HG03045 (cell line): ENCODE measurements at regions not wholly inside any gene's neighbourhood (a gene's known extent, or its start where the extent isn't known, plus 50 kb on each side); places are given as distances from the start of the nearest gene placed in this dataset.

Source experiments
- ATAC-seq: cut with Tn5 transposase; IDR thresholded peaks from one replicate; pipeline ENCODE4 v1.9.1; 2021; ENCODE audit warnings: mild to moderate bottlenecking, moderate library complexity; ENCODE audit not compliant: unreplicated experiment

DNA sequence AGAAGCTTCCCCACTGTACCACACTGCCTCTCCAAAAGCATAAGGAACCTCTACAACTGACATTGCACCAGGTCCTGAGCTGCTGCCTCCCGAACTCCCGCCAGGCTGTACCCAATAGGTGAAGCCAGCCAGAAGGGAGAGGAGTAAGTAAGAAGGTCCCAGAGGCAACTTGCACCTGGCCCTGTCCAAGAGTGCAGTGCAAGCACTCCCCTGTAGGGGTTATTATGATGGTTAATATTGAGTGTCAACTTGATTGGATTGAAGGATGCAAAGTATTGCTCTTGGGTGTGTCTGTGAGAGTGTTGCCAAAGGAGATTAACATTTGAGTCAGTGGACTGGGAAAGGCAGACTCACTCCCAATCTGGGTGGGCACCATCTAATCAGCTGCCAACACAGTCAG, 879.3 kb upstream of the SLIT2 start:
- no peak for ATAC-seq

DNA sequence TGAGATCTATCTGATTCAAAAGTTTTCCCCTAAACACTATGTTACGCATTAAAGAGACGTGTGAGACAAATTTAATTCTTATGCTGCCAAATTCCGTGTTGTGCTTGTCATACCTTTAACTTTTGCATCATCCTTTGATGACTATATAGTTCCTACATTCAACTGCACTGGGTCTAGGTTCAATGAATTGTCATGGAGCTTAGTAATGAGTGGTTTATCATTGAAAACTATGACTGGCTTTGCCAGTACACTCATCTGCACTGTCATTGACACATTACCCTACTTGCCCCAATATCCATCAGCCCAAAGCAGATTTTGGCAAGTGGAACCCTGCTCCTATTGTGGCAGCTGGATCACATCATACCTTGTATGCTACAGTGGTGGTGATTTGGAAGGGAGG, 882.9 kb upstream of the SLIT2 start:
- ATAC-seq = no peak

DNA sequence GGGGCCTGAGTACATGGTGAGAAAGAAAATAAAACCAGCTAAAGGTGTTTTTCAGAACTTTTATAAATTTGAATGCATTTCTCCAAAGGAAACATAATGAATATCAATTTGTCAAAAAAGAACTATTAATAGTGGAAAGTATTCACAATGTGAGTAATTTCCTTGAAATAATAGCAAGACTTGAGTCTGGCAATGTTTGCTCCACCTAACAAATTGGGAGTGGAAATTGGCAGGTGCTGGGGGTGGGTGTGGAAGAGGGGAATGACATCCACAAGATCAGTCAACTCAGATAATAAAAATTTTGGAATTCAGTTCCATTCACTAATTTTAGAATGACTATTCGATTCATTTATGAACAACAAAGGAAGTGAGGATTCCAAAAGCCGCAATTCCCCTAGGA, 884.8 kb upstream of the SLIT2 start:
- ATAC-seq = no peak

DNA sequence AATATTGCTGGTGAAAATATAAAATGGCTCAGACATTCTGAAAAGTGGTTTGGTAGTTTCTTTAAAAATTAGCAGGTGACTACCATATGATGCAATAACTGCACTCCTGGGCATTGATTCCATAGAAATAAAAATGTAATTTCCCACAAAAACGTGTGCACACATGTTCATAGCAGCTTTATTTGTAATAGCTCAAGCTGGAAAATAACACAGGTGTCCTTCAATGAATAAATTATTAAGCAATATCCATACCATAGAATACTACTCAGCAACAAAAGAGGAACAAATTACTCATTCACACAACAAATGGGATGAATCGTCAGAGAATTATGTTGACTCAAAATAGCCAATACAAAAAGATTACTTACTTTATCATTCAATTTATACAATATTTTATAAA, 893.7 kb upstream of the SLIT2 start:
- ATAC-seq = no peak

DNA sequence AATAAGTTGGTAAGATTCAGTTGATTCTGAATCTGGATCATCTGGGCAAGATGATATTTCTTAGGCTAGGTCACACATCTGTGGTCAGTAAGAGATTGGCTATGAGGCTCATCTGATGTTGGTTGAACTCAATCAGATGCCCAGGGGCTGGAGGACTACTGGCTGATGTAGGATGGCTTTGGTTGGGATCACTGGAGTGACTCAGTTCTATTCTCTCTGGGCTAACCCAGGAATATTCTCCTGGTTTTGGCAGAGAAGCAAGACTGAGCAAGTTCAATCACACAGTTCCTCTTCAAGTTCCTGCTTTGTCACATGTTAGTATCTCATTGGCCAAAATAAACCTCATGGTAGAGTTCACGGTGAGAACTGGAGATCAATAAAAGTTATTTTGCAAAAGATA, 902.3 kb upstream of the SLIT2 start:
- ATAC-seq = no peak

DNA sequence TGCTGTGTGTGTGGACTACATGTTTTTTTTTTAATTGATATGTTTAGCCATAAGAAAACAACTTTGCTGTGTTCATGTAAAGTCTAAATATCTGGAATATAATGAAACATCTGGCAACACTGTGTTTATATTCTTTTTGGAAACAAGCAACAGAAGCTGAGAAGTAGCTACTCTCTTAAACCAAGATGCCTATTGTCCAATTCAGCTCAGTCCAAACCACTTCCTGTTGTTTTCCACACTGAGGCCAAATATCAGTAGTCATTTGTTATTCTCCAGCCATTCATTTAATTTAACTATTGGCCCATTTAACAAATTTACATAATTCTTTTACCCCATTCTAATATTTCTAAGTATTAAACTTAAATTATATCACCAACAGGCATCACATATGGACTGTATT, 903.0 kb upstream of the SLIT2 start:
- ATAC-seq = no peak

DNA sequence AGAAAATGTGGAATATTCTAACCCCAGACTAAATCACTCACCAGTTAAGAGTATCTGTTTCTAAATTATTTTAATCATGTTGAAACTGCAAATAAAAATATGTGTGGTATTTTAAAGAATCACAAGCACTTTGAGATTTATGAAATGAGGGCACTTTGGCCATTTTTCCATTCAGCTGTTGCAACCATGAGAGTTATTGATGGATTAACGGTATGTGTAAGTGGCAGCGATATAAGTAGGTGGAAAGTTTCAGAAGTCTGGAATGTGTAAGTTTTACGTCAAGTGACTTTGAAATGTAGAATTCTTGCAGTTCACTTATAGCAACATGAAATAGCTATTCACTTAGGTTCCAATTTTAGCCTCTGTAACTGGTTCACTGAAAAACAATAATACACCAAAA, 905.1 kb upstream of the SLIT2 start:
- no peak for ATAC-seq

DNA sequence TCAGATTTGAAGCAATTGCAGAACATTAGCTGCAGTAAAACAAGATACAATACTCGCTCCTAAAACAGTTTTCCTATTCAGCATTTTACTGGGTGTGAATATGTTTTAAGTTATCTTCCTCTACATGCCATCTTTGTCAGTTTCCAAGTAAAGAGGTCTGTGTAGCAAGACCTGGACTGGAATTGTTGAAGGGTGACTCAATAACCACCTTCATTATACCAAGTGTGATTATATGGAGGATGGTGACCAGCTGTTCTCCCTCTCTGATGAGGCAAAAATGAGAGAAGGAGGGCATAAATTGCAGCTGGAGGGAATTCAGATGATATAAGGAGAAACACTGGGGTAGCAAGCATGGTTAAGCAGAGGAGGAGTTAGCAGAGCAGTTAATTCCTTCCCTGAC, 922.1 kb upstream of the SLIT2 start:
- no peak for ATAC-seq

DNA sequence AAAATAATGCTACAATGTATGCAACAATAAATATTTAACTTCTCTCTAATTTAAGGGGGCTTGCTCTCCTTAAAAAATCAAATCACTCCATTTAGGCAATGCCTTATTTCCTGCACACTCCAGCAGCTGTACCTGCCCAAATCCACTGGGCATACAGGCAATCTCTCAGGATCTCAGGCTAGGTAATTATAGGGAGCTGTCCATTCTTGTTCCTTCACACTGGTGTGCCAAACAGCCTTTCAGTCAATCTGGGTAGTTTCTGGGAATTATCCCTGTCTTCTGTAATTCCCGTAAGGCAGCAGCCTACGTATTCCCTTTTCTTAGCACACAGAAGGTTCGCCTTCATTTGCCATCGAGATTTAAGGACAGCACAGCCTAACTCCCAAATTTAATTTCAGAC, 922.6 kb upstream of the SLIT2 start:
- ATAC-seq = no peak

DNA sequence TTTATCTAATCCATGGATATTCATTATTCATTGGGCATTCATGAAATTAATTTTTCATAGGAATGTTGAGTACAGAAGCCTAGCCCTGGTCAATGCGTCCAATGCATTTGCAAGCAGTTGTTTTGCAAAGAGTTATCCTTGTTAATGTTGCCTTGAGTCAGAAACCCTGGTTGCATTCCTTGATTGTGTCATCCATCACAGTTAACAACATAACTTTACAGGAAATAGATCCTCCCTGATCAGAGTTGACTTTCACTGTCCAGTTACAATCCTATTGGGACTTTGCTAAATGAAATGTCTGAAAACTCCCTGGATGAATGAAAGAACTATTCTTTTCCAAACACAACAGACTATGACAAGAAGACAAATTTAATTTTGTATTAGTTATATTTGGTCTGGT, 924.3 kb upstream of the SLIT2 start:
- ATAC-seq = no peak

DNA sequence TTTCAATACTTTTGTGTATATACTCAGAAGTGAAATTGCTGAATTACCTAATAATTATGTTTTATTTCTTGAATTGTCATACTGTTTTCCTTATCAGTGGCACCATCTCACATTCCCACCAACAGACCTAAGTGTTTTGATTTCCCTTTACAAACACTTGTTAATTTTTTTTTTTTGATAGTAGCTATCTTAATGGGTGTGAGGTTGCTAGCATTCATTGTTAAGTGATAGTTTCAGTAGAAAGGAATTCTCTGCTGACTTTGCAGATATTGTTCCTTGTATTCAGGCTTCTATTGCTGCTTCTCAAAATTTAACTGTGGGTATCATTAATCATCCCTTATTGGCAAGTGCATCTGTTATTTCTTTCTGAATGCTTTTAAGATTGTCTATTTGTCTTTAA, 927.5 kb upstream of the SLIT2 start:
- ATAC-seq = no peak

DNA sequence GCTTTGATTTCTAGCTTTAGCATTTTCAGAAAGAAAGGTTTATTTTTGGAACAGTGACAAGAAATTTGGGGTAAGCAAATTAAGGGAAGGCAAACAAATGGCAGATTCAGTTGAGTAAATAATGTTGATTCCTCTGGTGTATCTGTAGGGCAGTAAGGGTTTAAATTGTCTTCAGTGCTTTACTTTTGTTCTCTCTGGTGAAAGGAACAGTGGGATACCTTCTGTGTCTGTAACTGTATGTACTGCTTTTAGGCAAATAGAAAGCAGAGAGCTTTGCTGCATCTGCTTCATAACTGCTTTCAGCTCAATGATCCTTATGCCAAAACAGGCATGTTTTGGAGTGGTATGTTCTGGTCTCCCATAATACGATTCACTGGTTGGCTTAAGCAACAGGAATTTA, 932.1 kb upstream of the SLIT2 start:
- ATAC-seq = no peak

DNA sequence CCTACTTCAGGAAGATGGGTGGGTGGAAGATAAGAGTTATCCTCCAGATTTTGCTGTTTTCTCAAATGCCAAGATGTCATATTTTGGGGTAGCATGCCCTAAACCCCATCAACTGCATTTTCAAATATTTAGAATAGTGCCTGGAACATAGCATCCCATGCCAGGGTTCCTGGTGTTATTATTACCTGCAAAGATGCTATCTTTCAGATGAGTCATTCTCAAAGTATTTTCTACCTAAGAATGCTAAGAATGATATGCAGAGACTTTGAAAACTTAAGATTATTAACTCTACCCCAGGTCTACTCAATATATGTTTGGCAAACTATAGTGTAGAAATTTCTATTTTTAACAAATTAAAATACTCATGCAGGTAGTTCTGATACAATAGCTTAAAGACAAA, 934.3 kb upstream of the SLIT2 start:
- no peak for ATAC-seq

DNA sequence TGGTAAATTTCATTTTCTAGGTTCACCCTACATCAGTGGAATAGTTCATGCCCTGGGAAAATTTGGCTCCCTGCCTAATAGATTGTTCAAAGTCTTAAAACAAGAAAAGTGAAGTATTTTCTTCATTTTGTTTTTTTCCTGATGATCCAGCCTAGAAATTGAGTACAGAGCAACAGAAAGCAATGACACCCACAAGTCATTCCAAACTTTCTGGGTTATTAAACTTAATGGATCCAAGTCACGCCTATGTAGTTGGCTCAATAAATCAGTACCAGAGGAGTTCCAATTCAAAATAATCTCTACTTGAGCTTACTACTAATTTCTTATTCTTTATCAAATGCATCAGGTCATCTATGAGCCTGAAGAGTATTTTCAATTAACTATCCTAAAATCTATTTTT, 937.6 kb upstream of the SLIT2 start:
- ATAC-seq = no peak

DNA sequence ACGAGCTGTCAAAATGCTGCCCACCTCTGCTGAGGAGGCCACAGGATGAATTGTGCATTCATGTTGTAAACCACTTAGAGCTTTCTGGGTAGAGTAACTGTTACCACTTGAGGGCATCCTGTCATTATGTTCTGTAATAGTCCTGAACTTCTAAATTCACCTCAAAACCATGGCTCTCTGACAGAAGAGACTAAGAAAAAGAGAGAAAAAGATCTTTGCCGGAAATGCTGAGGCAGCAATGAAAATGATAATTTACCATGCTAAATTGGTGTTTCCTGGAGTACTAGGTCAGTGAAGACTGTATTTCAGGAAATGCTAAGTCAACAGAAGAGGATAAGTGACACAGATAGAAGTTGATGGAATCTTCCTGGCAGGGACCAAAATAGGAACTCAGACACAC, 942.3 kb upstream of the SLIT2 start:
- ATAC-seq = no peak

DNA sequence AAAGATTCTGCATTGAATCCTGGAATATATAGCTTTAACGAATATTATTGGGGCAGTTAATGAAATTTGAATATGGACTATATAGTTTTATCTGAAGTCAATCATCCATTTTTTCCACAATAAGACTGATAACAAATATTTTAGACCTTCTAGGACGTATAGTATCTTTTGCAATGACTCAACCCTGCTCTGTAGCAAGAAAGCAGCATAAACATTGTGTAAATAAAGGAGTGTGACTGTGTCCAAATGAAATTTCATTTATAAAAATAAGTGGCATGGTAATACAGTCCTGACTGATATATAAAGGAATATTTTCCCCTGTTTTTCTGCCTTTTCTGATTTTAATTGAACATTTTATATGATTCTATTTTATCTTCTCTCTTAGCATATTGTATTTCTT, 947.7 kb upstream of the SLIT2 start:
- no peak for ATAC-seq

DNA sequence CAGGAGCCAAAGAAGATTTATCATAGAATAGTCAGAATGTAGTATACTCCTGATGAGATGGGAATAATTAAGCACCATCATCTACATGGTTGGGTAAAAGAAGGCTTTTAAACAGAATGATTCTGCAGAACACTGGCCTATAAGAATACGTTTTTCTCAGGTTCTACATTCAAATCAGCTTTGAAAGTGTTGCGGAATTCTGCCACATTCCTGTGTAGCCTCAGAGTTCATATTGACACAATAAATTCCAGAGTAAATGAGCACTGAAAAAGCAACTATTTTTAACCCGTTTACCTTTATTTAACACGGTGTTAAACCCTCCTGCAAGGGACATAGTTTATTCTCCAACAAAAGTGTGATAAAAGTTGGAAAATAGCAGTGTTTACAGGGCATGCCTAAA, 950.2 kb upstream of the SLIT2 start:
- ATAC-seq = no peak

DNA sequence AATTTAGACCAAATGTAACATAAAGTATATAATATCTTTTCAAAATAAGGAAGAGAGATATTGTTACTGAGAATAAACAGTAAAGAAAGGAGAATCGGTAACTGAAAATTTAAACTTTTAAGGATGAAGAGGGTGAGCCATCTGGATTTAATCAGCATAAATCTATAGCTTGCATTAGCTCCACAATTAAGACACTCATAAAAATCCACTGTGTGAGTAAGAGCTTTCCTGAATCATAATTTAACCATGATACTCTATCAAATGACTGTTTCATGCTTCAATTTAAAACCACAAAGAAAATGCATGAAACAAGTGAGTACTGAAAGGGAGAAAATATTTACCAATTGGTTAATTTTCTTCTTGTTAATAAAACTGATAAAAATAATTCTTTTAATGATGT, 951.5 kb upstream of the SLIT2 start:
- no peak for ATAC-seq

DNA sequence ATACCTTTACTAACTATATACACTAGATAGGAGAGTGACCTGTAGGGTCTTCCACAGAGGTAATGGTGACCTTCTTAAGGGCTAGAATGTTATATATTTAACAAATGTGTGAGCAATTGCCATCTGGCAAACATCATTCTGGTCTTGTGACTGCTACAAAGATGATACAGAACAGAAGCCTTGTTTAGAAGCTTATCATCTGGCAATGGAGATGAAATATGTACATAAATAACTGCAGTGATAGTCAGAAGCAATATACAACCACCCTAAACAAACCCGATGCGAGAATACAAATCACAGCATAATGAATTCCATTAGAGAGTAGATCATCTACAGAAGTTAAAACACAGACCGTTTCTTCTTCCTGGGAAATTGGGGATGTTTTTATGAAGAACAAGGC, 952.7 kb upstream of the SLIT2 start:
- no peak for ATAC-seq

DNA sequence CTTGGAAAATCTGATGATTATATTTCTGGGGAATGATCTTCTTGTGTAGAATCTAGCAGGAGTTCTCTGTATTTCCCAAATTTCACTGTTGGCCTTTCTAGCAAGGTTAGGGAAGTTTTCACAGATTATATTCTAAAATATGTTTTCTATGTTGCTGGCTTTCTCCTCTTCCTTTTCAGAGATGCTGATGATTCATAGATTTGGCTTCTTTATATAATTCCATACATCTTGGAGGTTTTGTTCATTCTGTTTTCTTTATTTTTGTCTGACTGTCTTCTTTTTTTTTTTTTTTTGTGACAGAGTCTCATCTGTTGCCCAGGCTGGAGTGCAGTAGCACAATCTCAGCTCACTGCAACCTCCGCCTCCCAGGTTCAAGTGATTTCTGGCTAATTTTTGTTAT, 957.9 kb upstream of the SLIT2 start:
- no peak for ATAC-seq

DNA sequence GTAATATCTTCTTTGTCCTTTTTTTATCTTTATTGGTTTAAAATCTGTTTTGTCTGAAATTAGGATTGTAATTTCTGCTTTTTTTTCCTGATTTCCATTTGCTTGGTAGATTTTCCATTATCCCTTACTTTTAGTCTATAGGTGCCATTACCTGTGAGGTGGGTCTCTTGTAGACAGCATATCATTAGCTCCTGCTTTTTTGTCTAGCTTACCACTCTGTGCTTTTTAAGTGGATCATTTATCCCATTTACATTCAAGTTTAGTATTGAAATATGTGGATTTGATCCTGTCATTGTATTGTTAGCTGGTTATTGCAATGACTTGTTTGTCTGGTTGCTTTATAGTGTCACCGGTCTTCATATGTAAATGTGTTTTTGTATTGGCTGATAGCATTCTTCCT, 958.6 kb upstream of the SLIT2 start:
- no peak for ATAC-seq

DNA sequence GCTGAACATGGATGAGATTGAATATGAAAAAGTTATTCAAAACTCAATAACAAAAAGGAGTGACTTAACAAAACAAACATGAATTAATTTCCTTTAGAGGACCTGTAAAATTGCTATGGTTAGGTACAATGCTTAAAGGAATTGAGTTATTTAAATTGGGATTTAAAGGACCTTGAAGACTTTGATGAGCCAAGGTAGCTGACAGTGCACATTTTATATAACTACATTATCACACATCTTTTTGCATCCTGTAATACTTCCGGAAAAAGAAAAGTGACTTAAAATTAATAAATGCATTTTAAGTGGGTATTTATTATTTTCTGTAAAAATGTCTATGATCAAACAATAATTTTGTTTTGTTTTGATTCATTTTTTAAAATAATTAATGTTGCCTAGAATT, 964.8 kb upstream of the SLIT2 start:
- ATAC-seq = no peak

DNA sequence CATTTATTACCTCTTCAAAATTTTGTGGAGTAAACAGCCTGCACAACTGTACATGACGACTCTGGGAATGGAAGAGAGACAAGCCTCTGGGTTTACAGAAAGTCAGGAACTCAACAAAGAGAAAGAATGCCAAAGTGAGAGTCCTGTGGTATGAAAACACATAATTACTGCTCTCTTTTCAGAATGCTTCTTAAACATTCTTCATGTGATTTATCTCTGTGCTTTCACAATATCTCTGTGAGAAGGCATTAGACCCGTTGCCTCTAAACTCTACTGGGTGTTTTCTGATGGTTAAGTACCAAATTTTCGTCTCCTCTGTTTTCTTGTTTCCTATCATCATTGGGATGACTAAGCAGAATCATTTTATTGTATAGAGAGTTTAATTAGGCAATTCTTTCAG, 966.6 kb upstream of the SLIT2 start:
- no peak for ATAC-seq

DNA sequence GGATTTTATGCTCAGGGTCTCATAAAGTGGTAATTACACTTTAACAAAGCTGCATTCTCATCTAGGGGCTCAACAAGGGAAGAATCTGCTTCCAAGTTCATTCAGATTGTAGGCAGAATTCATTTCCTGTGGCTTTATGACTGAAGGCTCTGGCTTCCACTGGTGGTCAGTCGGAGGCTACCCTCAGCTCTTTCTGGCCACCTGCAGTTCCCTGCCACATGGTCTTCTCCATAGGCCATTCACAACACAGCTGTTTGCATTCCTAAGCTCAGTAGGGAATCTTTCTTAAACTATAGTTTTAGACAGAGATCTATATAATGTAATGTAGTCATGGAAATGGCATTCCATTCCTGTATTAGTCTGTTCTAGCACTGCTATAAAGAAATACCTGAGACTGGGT, 973.0 kb upstream of the SLIT2 start:
- no peak for ATAC-seq
